ENCODE measurements at regions not wholly inside any gene's neighbourhood (a gene's known extent, or its start where the extent isn't known, plus 50 kb on each side); places are given as distances from the start of the nearest gene placed in this dataset.

- no peak for TF ChIP-seq CTCF (IDR thresholded peaks at IDR 0.05)
- TF ChIP-seq EZH2 (IDR thresholded peaks at IDR 0.05) = no peak
These were observed 136.0 kb upstream of the FOXQ1 start for GRCh38 chr6:1175877-1176276.
